Stimulated activated naive CD8-positive, alpha-beta T cell treated with anti-CD3 and anti-CD28 coated beads, Interleukin-15, amount 100 ng/mL, for 72 hours (primary cell): ENCODE measurements at regions not wholly inside any gene's neighbourhood (a gene's known extent, or its start where the extent isn't known, plus 50 kb on each side); places are given as distances from the start of the nearest gene placed in this dataset.

Experiments
- ATAC-seq: fragments of 150-1000 bp; cut with Tn5 transposase; 2 replicates; pipeline ENCODE4 v1.10.0; 2021; ENCODE audit warnings: mild to moderate bottlenecking, moderate library complexity
- DNase-seq, 2 donors: peaks; one replicate each; pipeline ENCODE4 v3.0.0; 2021 to 2022
- H3K27ac Mint-ChIP-seq, 2 donors: one replicate each; pipeline ENCODE4 v1.8.0; 2022; ENCODE audit warnings: mild to moderate bottlenecking in 2 of 2, mixed read lengths in 2 of 2, moderate library complexity in 2 of 2
- H3K27me3 Mint-ChIP-seq: one replicate; pipeline ENCODE4 v1.8.0; 2022; ENCODE audit warnings: mixed read lengths
- H3K4me1 Mint-ChIP-seq: one replicate; pipeline ENCODE4 v1.8.0; 2022; ENCODE audit warnings: mild to moderate bottlenecking, mixed read lengths
- H3K4me3 Mint-ChIP-seq, 2 donors: one replicate each; pipeline ENCODE4 v1.8.0; 2022; ENCODE audit warnings: mild to moderate bottlenecking in 2 of 2, mixed read lengths in 2 of 2, moderate library complexity in 1 of 2
- H3K9me3 Mint-ChIP-seq, 2 donors: one replicate each; pipeline ENCODE4 v1.8.0; 2022; ENCODE audit warnings: mixed read lengths in 2 of 2

DNA sequence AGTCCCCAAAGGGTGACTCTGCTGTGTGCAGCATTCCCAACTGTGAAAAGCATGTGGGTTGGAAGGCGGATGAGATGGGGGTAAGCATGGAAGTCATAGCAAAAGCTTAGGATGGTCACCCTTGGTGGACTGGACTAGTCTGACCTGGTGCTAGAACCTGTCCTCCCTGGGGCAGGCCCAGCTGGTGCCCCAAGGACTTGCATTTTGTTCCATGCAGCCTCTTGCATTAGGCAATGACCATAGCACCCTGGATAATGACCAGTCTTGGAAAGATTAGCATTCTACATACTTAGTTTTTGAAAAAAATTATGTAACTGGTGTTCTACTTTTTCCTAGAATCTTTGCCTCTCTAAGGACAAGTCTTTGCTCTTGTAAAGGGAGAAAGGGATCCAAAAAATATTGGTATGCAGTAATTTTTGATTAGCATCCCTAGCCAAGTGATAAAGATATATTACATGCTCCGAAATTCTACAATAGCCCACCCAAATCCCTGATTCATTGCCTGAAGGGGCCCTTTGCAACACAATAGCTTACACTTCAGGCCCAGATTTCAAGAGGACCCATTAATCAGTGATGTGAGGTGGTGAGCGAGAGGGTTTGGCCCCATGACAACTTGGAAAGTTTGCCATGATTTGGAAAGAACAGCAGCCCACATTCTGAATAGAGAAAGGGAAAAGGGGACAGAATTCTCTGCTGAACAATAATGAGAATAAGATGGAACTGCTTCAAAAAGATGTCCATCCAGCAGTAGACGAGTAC, 93.3 kb upstream of the CD180 start:
- Mint-ChIP-seq H3K4me3 (no peak overlapping the region), H3K9me3 (no peaks in the 10 kb centered on the region), H3K27me3 (no peaks in the 10 kb centered on the region), H3K4me1 (no peaks in the 10 kb centered on the region), H3K27ac (no peak overlapping the region)
- DNase-seq (no peak), ATAC-seq (no peak)

DNA sequence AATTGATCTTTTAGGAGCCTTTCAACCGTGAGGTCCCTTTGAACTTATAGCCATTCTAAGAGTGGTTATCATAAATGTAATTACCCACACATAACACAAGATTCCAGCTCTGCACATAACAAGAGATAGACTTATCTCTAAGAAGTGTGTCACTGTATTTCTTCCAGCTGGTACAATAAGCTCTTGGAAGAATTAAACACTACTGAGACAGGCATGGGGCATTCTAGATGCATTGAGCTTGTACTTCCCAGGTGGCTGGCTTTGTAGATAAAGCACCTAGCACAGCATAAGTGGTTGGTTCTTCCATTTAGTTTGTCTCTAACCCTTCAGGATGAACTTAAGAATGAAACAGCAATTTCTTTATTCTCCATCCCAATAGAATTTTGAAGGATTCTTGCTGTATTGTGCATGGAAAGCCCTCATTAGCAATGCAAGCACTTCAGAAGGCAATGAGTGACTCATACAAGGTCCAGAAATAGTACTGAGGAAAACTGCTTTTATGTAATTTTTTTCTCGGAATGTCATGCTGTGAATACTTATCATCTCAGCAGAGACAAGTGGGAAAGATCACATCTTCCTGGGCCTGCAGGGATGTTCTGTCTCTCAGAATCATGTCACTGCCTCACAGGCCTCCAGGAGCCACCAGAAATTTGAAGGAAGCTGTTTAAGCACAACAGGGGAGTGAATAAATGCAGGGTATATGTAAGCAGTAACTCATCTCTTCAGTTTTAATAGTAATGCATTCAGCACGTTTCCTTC, 91.1 kb upstream of the CD180 start:
- no peak for DNase-seq
- Mint-ChIP-seq H3K4me3 (no peak overlapping the region), H3K4me1 (no peaks in the 10 kb centered on the region), H3K27ac (no peak overlapping the region), H3K9me3 (no peaks in the 10 kb centered on the region), H3K27me3 (no peaks in the 10 kb centered on the region)
- no peak for ATAC-seq

DNA sequence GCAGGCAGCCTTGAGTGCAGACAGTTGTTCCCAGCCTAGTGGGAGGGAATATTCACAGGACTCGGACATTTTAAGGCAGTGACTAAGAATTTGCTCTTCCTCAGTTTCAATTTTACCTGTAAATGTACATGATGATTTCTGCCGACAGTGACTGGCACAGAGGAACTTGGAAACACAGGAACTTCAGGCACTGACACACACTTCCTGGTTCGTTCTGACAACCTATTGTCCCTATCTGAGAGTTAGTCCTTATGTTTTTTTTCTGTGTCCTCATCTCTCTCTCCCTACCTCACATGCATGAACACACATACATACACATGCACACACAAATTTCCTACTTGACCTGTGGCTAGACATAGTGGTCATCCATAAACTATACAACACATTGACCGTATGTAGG, 89.4 kb upstream of the CD180 start:
- ATAC-seq, result no peak
- Mint-ChIP-seq H3K9me3 (peaks cover 0 to 5% of the 10 kb centered on the region in 2 donors), H3K27me3 (no peaks in the 10 kb centered on the region), H3K4me1 (no peaks in the 10 kb centered on the region), H3K27ac (no peak overlapping the region), H3K4me3 (no peak overlapping the region)
- no peak for DNase-seq

DNA sequence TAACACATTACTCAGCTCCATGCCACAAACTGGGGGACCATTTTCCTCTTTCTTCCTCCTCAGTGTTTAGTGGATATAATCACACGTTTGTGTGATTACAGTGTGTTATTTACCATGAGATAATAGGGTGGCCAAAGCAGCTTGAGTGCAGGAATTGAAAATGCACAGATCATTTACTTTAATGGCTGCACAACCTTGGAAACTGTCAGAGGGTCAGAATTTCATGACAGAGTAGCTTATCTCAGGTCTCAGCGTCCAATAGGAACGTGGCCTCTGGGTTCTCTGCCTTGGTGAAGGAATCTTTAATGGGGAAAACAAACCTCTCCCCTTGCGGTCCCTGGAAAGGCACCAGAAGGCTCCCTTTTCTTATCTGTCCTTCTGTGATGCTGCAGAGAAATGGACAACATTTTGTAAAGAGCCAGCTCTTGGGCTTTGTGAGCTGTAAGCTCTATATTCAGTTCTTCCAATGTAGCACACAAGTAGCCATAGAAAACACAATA, 87.4 kb upstream of the CD180 start:
- Mint-ChIP-seq H3K27me3 (no peaks in the 10 kb centered on the region), H3K9me3 (peaks cover 9 to 11% of the 10 kb centered on the region in 2 donors), H3K4me3 (no peak overlapping the region), H3K4me1 (no peaks in the 10 kb centered on the region), H3K27ac (no peak overlapping the region)
- DNase-seq (no peak), ATAC-seq (no peak)

DNA sequence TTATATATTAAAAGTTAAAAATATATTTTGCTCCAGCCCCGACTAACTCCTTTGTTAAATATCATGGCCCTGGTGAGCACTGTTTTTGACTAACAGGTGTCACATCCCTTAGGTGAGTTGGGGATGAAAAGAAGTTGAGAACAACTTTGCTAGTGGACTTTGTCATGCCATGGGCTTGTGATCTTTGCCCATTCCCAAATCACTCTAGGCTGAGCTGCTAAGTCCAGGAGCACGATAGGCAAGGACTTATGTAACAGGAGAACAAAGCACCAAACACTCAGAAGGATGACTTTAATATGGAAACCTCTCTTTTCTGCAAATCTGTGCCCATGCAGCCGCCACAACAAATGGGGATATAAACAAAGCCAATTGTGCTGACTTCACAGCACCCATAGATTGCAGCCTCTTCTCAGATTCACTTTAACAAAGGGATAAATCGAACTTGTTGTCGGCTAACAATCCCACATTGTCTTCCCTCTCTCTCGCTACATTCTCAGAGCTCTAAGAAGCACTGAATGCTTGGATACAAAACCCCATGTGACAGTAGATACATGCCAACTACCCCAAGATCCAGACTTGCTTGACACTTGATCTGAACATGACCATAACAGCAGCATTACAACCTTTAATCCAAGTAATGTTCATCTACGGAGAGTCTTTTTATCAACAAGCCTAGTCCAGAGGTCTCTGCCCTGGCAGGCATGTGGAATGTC, 86.8 kb upstream of the CD180 start:
- Mint-ChIP-seq H3K27ac (no peak overlapping the region), H3K9me3 (peaks cover 15 to 17% of the 10 kb centered on the region in 2 donors), H3K4me3 (no peak overlapping the region), H3K27me3 (no peaks in the 10 kb centered on the region), H3K4me1 (no peaks in the 10 kb centered on the region)
- DNase-seq (no peak), ATAC-seq (no peak)

DNA sequence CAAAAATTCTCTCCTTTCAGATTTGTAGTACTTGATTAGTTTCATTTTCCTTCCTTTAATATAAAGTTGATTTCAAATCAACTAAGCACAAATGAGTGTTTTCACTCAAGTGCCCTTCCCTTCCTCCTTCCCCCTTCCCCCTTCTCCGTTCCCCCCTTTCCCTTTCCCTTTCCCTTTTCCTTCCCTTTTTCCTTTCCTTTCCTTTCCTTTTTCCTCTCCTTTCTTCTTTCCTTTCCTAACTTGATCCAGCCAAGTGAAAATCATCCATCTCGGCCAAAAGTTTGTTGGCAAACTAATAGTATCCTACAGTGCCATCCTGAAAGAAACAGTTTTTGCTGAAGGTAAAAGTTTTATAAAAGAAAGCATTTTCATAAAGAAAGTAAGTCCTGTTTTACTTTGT, 85.3 kb upstream of the CD180 start:
- Mint-ChIP-seq H3K4me3 (no peak overlapping the region), H3K27me3 (no peaks in the 10 kb centered on the region), H3K4me1 (no peaks in the 10 kb centered on the region), H3K9me3 (peaks cover 20% of the 10 kb centered on the region in 2 donors), H3K27ac (peak overlapping the region in 1 of 2 donors; percentile 73)
- ATAC-seq (no peak), DNase-seq (no peak)

DNA sequence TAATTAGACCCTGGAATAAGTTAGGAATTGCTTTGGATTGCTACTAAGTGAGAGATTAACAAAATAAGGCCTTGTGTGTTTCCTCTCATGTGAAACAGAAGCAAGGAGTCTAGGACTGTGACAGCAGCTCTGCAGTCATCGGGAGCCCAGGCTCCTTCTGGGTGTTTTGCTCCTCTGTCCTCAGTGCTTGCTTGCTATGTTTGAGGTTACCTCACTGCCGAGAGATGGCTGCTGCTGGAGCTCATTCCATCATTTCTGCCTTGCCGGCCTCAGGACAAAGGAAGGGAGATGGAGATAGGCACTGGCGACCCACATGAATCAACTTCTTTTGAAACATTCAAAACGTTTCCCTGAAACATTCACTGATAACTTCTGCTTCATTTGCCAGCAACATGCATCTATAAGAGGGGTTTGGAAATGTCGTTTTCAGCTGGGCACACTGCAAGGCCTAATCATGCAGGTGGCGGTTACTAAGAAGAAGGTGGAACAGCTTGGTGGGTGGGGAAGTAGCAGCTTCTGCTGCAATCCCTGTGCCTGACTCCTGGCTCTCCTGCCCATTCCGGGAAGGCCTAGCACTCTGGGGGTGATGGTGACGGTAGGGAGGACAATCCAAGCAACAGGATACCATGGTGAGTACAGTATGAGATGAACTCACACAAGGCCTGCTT, 77.2 kb upstream of the CD180 start:
- Mint-ChIP-seq H3K4me1 (no peaks in the 10 kb centered on the region), H3K9me3 (peaks cover 7 to 9% of the 10 kb centered on the region in 2 donors), H3K4me3 (no peak overlapping the region), H3K27me3 (no peaks in the 10 kb centered on the region), H3K27ac (no peak overlapping the region)
- ATAC-seq, result no peak
- no peak for DNase-seq

DNA sequence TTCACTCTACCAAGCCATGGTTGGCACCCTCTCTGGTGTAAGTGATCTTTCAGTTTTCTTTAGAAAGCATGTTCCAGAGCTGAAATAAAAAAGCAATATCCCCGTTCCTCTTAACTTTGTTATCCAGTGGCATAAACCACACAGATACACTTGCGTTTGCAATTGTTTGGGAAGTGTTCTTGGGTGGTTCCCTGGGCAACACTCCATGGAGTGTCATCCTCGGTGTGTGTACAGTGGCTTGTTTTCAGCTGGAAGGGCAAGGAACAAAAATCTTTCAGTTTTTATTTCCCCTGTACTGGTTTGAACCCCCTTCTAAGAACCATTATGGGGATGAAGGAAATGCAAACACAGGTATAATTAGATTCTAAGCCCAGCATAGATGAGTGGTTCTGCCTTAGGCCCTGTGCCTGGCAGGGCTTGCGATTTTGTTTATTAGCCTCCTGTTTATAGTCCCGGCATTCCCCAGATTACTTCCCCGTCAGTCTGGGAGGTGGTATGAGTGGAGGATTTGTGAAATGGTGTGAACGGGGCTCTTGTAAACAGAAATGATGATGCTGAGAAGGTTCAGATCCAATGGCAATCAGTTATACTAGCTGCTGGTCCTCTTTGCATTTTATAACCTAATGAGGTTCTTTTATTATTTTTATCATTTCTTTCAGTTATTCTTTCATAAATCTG, 76.0 kb upstream of the CD180 start:
- Mint-ChIP-seq H3K4me3 (no peak overlapping the region), H3K9me3 (no peaks in the 10 kb centered on the region), H3K27ac (peak overlapping the region in 1 of 2 donors; percentile 31), H3K27me3 (no peaks in the 10 kb centered on the region), H3K4me1 (no peaks in the 10 kb centered on the region)
- DNase-seq, result no peak
- no peak for ATAC-seq

DNA sequence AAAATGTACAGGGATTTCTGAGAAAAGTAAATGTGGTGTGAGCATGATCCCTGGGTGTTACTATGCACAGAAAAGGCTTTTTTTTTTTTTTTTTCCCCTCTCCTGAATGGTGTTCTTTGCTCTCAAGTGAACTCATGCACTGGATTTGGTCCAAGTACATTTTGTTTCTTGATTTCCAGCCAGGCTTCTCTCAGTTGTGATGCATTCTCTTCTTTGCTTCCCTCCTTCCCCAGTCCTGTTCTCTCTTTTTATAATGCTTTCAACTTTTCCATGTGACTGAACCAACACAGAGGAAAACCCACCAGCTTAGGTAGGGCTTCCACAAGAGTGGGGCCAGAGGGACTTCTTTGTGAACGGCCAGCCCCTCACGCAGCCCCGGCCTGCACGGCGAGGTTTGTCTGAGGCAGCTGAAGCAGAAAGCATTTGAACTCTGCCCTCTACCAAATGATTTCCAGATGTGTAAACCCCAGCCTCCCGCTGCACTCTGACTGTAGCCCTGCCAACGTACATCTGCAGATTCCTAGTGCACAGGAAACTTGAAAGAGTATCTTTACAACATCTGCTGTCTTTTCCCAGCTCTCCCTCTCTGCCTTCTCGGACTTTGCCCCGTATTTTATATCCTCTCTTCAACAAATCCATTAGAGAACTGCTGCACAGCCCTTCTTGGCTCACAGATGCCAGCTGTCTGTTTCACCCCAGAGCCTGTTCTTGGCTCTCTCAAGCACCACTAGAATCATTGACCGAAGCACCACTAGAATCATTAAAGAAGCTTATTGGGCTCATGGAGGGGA, 71.8 kb upstream of the CD180 start:
- Mint-ChIP-seq H3K27me3 (no peaks in the 10 kb centered on the region), H3K9me3 (no peaks in the 10 kb centered on the region), H3K27ac (no peak overlapping the region), H3K4me1 (no peaks in the 10 kb centered on the region), H3K4me3 (no peak overlapping the region)
- DNase-seq, result no peak
- ATAC-seq, result no peak

DNA sequence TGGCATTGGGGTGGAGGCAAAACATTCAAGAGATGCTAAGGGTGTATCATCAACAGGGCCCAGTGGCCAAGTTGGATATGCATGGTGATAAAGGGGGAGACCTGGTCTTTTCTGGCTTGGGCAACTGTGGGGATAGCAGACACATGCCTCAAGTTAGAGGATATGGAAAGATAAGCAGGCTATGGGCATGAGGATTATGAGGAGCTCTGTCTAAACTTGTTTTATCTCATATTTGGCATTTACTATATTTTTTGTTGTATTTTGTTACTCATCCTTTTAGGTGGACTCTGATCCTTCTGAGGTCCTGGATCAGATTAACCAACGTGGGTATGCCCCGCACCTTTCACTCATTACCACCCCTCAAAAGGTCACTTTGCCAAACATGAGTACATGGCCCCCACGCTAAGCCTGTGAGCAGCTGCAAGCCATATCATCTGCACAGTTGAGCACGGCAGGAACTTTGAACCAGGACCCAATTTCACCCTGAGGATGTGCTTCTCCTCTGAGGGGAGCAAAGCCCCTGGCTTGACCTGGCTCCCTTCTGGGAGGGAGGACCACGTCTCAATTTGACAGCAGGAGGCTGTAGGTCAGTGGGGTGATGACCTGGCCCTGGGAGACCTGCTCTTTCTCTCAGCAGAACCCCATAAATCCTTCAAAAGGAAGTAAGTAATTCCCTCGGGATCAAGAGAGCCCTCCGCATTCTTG, 71.1 kb upstream of the CD180 start:
- no peak for DNase-seq
- Mint-ChIP-seq H3K27me3 (no peaks in the 10 kb centered on the region), H3K4me3 (no peak overlapping the region), H3K9me3 (no peaks in the 10 kb centered on the region), H3K4me1 (no peaks in the 10 kb centered on the region), H3K27ac (no peak overlapping the region)
- ATAC-seq, result no peak

DNA sequence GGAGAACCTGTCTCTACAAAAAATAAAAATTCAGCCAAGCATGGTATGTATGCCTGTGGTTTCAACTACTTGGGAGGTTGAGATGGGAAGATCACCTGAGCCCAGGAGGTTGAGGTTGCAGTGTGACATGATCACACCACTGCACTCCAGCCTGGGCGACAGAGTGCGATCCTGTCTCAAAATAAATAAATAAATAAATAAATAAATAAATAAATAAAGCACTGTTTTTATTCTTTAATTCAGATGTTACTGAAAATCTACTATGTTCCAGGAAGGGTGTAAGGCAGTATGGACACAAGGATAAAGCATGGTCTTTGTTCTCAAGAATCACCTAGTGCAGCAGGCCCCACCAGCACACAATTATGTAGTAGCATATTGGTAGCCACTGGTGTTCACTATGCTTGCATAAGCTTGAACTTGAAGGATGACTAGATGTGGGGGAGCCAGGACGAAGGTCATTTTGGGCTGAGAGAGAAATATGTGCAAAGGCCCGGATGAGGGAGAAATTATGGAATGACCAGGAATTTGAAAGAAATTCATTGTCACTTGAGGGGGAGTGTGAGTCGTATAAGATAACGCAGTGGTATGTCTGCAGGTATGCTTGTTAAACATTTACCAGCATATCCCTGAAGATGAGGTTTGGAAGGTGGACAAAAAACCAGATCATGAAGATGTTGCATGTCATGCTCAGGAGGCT, 70.2 kb upstream of the CD180 start:
- Mint-ChIP-seq H3K4me3 (no peak overlapping the region), H3K27ac (no peak overlapping the region), H3K27me3 (no peaks in the 10 kb centered on the region), H3K9me3 (no peaks in the 10 kb centered on the region), H3K4me1 (no peaks in the 10 kb centered on the region)
- ATAC-seq (no peak), DNase-seq (no peak)

DNA sequence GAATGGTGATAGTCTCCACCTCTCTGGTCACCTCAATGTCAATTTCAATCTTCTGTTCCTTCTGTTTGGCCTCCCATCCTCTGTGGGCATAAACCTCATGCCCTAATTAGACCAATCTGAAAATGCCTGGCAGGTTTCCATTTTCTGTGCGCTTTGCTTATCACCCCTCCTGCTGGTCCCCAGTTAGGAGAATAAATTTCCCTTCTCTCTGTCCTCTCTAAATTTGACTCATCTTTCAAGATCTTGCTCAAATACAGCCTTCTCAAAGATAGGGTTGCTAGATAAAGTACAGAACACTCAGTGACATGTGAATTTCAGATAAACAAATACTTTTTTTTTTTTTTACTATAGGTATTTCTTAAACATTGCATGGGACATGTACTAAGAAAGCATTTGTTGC, 69.4 kb upstream of the CD180 start:
- H3K4me1 Mint-ChIP-seq, result no peaks in the 10 kb centered on the region
- ATAC-seq (no peak), DNase-seq (no peak)
- H3K9me3 Mint-ChIP-seq, result no peaks in the 10 kb centered on the region
- no peak overlapping the region for H3K4me3 Mint-ChIP-seq
- no peaks in the 10 kb centered on the region for H3K27me3 Mint-ChIP-seq
- peak overlapping the region in 1 of 2 donors; percentile 5 for H3K27ac Mint-ChIP-seq

DNA sequence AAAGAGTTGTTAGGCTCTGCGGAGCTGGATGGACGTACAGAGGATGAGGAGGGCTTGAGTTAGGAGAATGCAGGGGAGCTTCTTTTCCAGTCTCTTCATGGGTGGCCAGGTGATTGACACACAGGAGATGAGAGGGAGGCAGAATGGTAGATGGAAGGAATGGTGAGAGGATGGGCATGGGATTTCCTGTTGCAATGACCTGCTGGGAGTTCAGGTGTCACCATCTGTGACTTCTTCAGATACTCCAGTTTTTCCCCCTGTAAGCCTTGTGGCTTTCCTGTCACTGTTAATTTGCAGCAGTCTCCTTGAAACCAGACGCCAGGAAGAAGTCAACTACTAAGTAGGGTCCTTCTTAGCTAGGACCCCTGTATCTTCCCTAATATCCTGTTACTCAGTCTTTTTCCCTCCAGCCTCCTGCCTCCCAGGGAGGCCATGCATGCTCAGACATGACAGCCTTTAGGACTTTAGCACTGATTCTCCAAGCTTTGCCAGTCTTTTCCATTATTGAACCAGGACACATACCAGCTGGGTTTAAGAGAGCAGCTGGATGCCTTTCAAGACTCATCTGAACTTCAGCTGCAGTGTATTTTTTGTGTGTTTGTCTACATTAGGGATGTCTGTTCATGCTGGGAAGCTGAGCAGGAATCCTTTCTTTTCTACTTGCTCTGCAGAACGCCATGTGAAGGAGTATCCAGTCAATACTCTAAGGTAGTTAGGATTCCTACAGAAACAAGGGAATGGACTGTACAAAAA, 67.2 kb upstream of the CD180 start:
- H3K4me3 Mint-ChIP-seq, result no peak overlapping the region
- H3K9me3 Mint-ChIP-seq, result no peaks in the 10 kb centered on the region
- no peak for ATAC-seq
- no peaks in the 10 kb centered on the region for H3K4me1 Mint-ChIP-seq
- H3K27me3 Mint-ChIP-seq, result no peaks in the 10 kb centered on the region
- DNase-seq, result no peak
- no peak overlapping the region for H3K27ac Mint-ChIP-seq
